Neural cell (in vitro differentiated cells): ENCODE measurements at regions not wholly inside any gene's neighbourhood (a gene's known extent, or its start where the extent isn't known, plus 50 kb on each side); places are given as distances from the start of the nearest gene placed in this dataset.

ENCODE experiments used
- EP300 ChIP-seq: fragments of 450-650 bp; conservative IDR thresholded peaks from 2 replicates; pipeline ENCODE4 v1.6.1; 2014; ENCODE audit warnings: antibody characterized with exemption, mild to moderate bottlenecking, moderate library complexity; ENCODE audit not compliant: poor library complexity, severe bottlenecking
- EZH2 ChIP-seq: fragments of 200-600, 300-800 bp; shearing (Covaris generic), sonication (generic); IDR thresholded peaks from 2 replicates; pipeline ENCODE4 v1.6.1; 2014; ENCODE audit warnings: antibody characterized with exemption, low read length, borderline replicate concordance, mild to moderate bottlenecking; ENCODE audit not compliant: insufficient read depth, poor library complexity, severe bottlenecking
- MXI1 ChIP-seq: fragments of 450-650 bp; conservative IDR thresholded peaks from 2 replicates; pipeline ENCODE4 v1.6.1; 2014; ENCODE audit warnings: antibody characterized with exemption, mild to moderate bottlenecking; ENCODE audit not compliant: poor library complexity, severe bottlenecking
- POLR2AphosphoS5 ChIP-seq: IDR thresholded peaks from 2 replicates; pipeline ENCODE4 v1.6.1; 2012
- RAD21 ChIP-seq: fragments of 450-650 bp; conservative IDR thresholded peaks from 2 replicates; pipeline ENCODE4 v1.6.1; 2014; ENCODE audit warnings: antibody characterized with exemption, mild to moderate bottlenecking, moderate library complexity
- SMC3 ChIP-seq: fragments of 450-650 bp; conservative IDR thresholded peaks from 2 replicates; pipeline ENCODE4 v1.6.1; 2014; ENCODE audit warnings: antibody characterized with exemption, mild to moderate bottlenecking, moderate library complexity; ENCODE audit not compliant: poor library complexity
- TAF1 ChIP-seq: IDR thresholded peaks from 2 replicates; pipeline ENCODE4 v1.6.1; 2012; ENCODE audit warnings: low read depth
- TF ChIP-seq, protein P1 (sequence below): IDR thresholded peaks from 2 replicates; pipeline ENCODE4 v1.6.1; 2012; ENCODE audit warnings: borderline replicate concordance
- TF ChIP-seq, protein P2 (sequence below): fragments of 450-650 bp; IDR thresholded peaks from 2 replicates; pipeline ENCODE4 v1.5.1; 2014; ENCODE audit warnings: antibody characterized with exemption, mild to moderate bottlenecking, moderate library complexity; ENCODE audit not compliant: poor library complexity, severe bottlenecking

DNA sequence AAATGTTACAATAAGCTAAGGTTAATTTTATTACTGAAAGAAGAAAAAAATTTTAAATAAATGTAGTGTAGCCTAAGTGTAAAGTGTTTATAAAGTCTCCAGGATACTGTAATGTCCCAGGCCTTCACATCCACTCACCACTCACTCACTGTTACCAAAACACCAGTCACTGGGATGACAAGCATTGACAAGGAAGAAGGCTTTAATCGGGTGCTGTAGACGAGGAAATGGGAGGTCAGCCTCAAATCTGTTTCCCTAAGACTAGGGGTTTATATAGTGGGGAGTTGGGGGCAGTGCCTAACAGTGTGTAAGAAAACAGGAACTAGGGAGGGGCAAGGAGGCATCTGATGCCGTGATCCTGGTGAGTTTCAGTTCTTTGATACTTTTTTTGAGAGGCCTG is 69.4 kb downstream of the CHRM3 start:
- TF ChIP-seq EP300, result no peak
- TF ChIP-seq, protein P1, sequence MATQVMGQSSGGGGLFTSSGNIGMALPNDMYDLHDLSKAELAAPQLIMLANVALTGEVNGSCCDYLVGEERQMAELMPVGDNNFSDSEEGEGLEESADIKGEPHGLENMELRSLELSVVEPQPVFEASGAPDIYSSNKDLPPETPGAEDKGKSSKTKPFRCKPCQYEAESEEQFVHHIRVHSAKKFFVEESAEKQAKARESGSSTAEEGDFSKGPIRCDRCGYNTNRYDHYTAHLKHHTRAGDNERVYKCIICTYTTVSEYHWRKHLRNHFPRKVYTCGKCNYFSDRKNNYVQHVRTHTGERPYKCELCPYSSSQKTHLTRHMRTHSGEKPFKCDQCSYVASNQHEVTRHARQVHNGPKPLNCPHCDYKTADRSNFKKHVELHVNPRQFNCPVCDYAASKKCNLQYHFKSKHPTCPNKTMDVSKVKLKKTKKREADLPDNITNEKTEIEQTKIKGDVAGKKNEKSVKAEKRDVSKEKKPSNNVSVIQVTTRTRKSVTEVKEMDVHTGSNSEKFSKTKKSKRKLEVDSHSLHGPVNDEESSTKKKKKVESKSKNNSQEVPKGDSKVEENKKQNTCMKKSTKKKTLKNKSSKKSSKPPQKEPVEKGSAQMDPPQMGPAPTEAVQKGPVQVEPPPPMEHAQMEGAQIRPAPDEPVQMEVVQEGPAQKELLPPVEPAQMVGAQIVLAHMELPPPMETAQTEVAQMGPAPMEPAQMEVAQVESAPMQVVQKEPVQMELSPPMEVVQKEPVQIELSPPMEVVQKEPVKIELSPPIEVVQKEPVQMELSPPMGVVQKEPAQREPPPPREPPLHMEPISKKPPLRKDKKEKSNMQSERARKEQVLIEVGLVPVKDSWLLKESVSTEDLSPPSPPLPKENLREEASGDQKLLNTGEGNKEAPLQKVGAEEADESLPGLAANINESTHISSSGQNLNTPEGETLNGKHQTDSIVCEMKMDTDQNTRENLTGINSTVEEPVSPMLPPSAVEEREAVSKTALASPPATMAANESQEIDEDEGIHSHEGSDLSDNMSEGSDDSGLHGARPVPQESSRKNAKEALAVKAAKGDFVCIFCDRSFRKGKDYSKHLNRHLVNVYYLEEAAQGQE, result no peak
- TF ChIP-seq, protein P2, sequence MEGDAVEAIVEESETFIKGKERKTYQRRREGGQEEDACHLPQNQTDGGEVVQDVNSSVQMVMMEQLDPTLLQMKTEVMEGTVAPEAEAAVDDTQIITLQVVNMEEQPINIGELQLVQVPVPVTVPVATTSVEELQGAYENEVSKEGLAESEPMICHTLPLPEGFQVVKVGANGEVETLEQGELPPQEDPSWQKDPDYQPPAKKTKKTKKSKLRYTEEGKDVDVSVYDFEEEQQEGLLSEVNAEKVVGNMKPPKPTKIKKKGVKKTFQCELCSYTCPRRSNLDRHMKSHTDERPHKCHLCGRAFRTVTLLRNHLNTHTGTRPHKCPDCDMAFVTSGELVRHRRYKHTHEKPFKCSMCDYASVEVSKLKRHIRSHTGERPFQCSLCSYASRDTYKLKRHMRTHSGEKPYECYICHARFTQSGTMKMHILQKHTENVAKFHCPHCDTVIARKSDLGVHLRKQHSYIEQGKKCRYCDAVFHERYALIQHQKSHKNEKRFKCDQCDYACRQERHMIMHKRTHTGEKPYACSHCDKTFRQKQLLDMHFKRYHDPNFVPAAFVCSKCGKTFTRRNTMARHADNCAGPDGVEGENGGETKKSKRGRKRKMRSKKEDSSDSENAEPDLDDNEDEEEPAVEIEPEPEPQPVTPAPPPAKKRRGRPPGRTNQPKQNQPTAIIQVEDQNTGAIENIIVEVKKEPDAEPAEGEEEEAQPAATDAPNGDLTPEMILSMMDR, result no peak
- no peak for TF ChIP-seq MXI1
- no peak for TF ChIP-seq TAF1
- no peak for TF ChIP-seq POLR2AphosphoS5
- TF ChIP-seq SMC3, result no peak
- TF ChIP-seq EZH2, result no peak
- no peak for TF ChIP-seq RAD21
